ENCODE measurements at regions not wholly inside any gene's neighbourhood (a gene's known extent, or its start where the extent isn't known, plus 50 kb on each side); places are given as distances from the start of the nearest gene placed in this dataset.

- no peak overlapping the region for H3K27ac ChIP-seq
- H3K4me1 ChIP-seq (ENCODE audit: control insufficient read depth in 1 of 2, insufficient read depth in 1 of 2, low read depth in 1 of 2, low read length in 1 of 2) = no peaks in the 10 kb centered on the region
- no peak for TF ChIP-seq CTCF (IDR thresholded peaks at IDR 0.05)
- H3K4me3 ChIP-seq (ENCODE audit: low read depth in 1 of 2, low read length in 1 of 2) = no peak overlapping the region
- no peaks in the 10 kb centered on the region for H3K9me3 ChIP-seq
- H3K36me3 ChIP-seq = no peaks in the 10 kb centered on the region
- no peaks in the 10 kb centered on the region for H3K27me3 ChIP-seq
Observed at GRCh38 chr13:80011448-80012212, 329.3 kb downstream of the SPRY2 start.

- TF ChIP-seq CTCF (IDR thresholded peaks at IDR 0.05) = no peak
- H3K27ac ChIP-seq = no peak overlapping the region
- H3K4me1 ChIP-seq (ENCODE audit: control insufficient read depth in 1 of 2, insufficient read depth in 1 of 2, low read depth in 1 of 2, low read length in 1 of 2) = no peaks in the 10 kb centered on the region
- H3K27me3 ChIP-seq = no peaks in the 10 kb centered on the region
- no peak overlapping the region for H3K4me3 ChIP-seq (ENCODE audit: low read depth in 1 of 2, low read length in 1 of 2)
- H3K36me3 ChIP-seq = no peaks in the 10 kb centered on the region
- no peaks in the 10 kb centered on the region for H3K9me3 ChIP-seq
Observed at GRCh38 chr13:80010846-80011245, 330.1 kb downstream of the SPRY2 start.

- no peak for TF ChIP-seq CTCF (IDR thresholded peaks at IDR 0.05)
- no peaks in the 10 kb centered on the region for H3K4me1 ChIP-seq (ENCODE audit: control insufficient read depth in 1 of 2, insufficient read depth in 1 of 2, low read depth in 1 of 2, low read length in 1 of 2)
- no peaks in the 10 kb centered on the region for H3K9me3 ChIP-seq
- H3K27me3 ChIP-seq = no peaks in the 10 kb centered on the region
- no peak overlapping the region for H3K4me3 ChIP-seq (ENCODE audit: low read depth in 1 of 2, low read length in 1 of 2)
- H3K36me3 ChIP-seq = no peaks in the 10 kb centered on the region
- H3K27ac ChIP-seq = no peak overlapping the region
Observed at GRCh38 chr13:80010286-80010831, 330.6 kb downstream of the SPRY2 start.

GRCh38 chr13:80009760-80010159 lies 331.2 kb downstream of the SPRY2 start:
- Histone ChIP-seq H3K9me3 (no peaks in the 10 kb centered on the region), H3K36me3 (no peaks in the 10 kb centered on the region), H3K4me1 (ENCODE audit: control insufficient read depth in 1 of 2, insufficient read depth in 1 of 2, low read depth in 1 of 2, low read length in 1 of 2) (no peaks in the 10 kb centered on the region), H3K27me3 (no peaks in the 10 kb centered on the region), H3K4me3 (ENCODE audit: low read depth in 1 of 2, low read length in 1 of 2) (no peak overlapping the region), H3K27ac (no peak overlapping the region)
- TF ChIP-seq CTCF (IDR thresholded peaks at IDR 0.05) = no peak

GRCh38 chr13:80006940-80007339 lies 334.0 kb downstream of the SPRY2 start:
- no peaks in the 10 kb centered on the region for H3K27me3 ChIP-seq
- no peak for TF ChIP-seq CTCF (IDR thresholded peaks at IDR 0.05)
- no peak overlapping the region for H3K4me3 ChIP-seq (ENCODE audit: low read depth in 1 of 2, low read length in 1 of 2)
- H3K36me3 ChIP-seq = no peaks in the 10 kb centered on the region
- H3K9me3 ChIP-seq = no peaks in the 10 kb centered on the region
- H3K4me1 ChIP-seq (ENCODE audit: control insufficient read depth in 1 of 2, insufficient read depth in 1 of 2, low read depth in 1 of 2, low read length in 1 of 2) = no peaks in the 10 kb centered on the region
- H3K27ac ChIP-seq = no peak overlapping the region
